ENCODE measurements at regions not wholly inside any gene's neighbourhood (a gene's known extent, or its start where the extent isn't known, plus 50 kb on each side); places are given as distances from the start of the nearest gene placed in this dataset.
"Not testable (repeated sequence)": the region's sequence is repeated elsewhere in the genome, so short reads cannot be mapped to it uniquely, and the experiment has no call there.

DNA sequence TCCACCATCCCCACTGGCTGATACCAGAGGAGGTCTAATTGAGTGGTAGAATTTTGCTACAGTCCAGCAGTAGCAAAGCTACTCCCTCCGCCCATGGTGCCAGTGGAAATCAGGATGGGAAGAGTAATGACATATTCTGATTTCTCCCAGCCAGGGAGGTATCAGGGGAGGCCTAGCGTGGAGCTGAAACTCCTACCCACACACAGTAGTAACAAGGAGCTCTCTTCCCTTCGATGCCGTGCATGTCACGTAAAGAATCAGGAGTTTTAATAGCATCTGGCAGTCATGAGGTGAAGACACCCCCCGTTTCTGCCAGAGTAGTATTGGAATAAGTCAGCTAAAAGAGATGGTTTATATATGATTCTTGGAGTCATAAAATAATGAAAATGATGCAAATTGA, 786.8 kb upstream of the DDX18 start:
- Mint-ChIP-seq H3K9me3 (peaks cover 42% of the 10 kb centered on the region), H3K36me3 (ENCODE audit: low read depth) (no peaks in the 10 kb centered on the region), H3K27me3 (no peaks in the 10 kb centered on the region), H3K4me3 (no peak overlapping the region), H3K27ac (no peak overlapping the region), H3K4me1 (ENCODE audit: low read depth) (no peaks in the 10 kb centered on the region)
- intact Hi-C loops (cut with micrococcal nuclease), result no loop called here

DNA sequence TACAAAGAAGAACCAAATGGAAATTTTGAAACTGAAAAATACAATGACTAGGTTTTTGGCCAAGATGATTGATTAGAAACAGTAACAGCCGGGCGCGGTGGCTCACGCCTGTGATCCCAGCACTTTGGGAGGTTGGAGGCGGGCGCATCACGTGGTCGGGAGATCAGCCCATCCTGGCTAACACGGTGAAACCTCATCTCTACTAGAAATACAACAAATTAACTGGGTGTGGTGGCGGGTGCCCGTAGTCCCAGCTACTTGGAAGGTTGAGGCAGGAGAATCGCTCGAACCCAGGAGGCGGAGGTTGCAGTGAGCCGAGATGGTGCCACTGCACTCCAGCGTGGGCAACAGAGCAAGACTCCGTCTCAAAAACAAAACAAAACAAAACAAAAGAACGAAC, 785.8 kb upstream of the DDX18 start:
- intact Hi-C loops (cut with micrococcal nuclease); H3K4me1 Mint-ChIP-seq (ENCODE audit: low read depth); H3K4me3 Mint-ChIP-seq; H3K27me3 Mint-ChIP-seq; H3K36me3 Mint-ChIP-seq (ENCODE audit: low read depth); H3K27ac Mint-ChIP-seq: not testable (repeated sequence)
- peaks cover 52% of the 10 kb centered on the region for H3K9me3 Mint-ChIP-seq

DNA sequence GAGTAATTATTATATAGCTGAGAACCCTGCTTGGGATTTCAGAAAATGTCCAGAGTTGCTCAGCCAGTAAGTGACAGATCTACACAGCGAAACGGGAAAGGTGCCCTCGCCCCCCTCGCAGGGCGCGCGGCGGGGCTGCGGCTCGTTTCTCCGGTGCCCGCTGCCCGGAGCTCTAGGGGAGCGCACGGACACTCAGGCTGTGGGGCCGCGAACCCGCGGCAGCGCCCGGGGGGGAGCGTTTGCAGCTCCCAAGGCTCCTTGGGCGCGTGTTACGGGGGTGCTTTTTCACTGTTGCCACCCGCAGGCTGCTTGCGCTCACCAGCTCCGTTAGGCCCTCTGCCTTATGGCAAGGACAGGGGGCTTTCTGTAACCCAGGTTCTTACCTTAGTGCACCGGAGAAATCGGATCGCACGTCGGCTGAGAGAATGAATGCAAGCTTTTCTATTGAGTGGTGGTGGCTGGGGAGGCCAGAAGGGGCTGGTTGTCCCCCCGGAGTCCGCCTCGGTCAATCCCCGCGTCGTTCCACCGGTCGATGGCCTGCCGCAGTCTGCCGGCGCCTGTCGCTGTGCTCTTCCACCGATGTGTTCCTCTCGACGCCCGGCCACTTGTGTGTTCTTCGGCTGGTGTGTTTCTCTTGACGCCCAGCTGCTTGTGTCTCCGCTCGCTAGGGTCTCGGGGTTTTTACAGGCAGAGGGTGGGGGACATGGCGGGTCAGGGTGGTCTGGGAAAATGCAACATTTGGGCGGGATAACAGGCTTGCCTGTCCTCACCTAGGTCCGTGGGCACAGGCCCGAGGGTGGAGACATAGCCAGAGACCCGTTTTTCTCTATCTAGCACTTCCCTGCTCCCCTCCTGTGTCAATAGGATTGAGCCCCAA, 758.8 kb upstream of the DDX18 start:
- intact Hi-C loops (cut with micrococcal nuclease), result no loop called here
- Mint-ChIP-seq H3K4me3 (no peak overlapping the region), H3K4me1 (ENCODE audit: low read depth) (no peaks in the 10 kb centered on the region), H3K27ac (no peak overlapping the region), H3K9me3 (peaks cover 35% of the 10 kb centered on the region), H3K27me3 (no peaks in the 10 kb centered on the region), H3K36me3 (ENCODE audit: low read depth) (no peaks in the 10 kb centered on the region)

GRCh38 chr2:117056376-117056748, 758.1 kb upstream of the DDX18 start:
- no peak overlapping the region for H3K27ac Mint-ChIP-seq
- peaks cover 35% of the 10 kb centered on the region for H3K9me3 Mint-ChIP-seq
- H3K4me1 Mint-ChIP-seq (ENCODE audit: low read depth), result no peaks in the 10 kb centered on the region
- no peaks in the 10 kb centered on the region for H3K27me3 Mint-ChIP-seq
- H3K4me3 Mint-ChIP-seq, result no peak overlapping the region
- no peaks in the 10 kb centered on the region for H3K36me3 Mint-ChIP-seq (ENCODE audit: low read depth)
- intact Hi-C loops (cut with micrococcal nuclease), result no loop called here

DNA sequence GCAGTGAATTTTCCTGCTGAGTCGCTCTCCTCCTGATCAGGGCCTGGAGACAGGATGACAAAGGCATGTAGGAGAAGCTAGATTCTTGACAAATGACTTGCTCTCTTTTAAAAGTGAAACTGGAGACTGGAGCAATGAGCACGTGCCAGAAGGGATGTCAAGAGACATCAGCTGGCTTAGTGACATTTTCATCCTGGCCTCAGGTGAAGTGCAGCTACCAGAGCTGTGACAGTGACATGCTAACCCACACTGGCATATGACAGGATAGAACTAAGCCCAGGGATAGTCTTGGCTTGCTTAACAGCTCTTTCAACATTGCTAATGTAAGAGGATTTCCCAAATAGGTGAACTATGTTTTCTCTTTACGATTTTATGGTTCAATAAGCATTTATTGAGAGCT, 757.5 kb upstream of the DDX18 start:
- intact Hi-C loops (cut with micrococcal nuclease), result no loop called here
- Mint-ChIP-seq H3K27me3 (no peaks in the 10 kb centered on the region), H3K4me3 (no peak overlapping the region), H3K27ac (no peak overlapping the region), H3K4me1 (ENCODE audit: low read depth) (no peaks in the 10 kb centered on the region), H3K36me3 (ENCODE audit: low read depth) (no peaks in the 10 kb centered on the region), H3K9me3 (peaks cover 35% of the 10 kb centered on the region)

DNA sequence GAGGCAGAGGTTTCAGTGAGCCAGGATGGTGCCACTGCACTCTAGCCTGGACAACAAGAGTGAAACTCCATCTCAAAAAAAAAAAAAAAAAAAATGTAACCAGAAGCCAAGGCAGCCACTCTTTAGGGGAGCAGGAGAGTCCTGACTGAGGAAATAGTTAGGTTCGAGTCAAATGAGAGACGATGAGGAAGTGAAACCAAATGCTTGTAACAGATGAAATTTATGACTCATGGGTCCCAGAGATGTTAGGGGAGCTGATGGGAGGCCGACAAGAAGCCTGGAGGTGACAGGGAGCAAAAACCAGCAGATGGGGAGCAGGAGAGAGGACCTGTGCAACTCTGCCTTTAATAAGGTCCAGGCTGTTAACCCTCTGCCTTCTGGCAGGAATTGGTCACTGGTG, 756.1 kb upstream of the DDX18 start:
- H3K27ac Mint-ChIP-seq, result no peak overlapping the region
- no peaks in the 10 kb centered on the region for H3K4me1 Mint-ChIP-seq (ENCODE audit: low read depth)
- intact Hi-C loops (cut with micrococcal nuclease), result no loop called here
- no peak overlapping the region for H3K4me3 Mint-ChIP-seq
- H3K36me3 Mint-ChIP-seq (ENCODE audit: low read depth), result no peaks in the 10 kb centered on the region
- H3K27me3 Mint-ChIP-seq, result no peaks in the 10 kb centered on the region
- H3K9me3 Mint-ChIP-seq, result peaks cover 35% of the 10 kb centered on the region

DNA sequence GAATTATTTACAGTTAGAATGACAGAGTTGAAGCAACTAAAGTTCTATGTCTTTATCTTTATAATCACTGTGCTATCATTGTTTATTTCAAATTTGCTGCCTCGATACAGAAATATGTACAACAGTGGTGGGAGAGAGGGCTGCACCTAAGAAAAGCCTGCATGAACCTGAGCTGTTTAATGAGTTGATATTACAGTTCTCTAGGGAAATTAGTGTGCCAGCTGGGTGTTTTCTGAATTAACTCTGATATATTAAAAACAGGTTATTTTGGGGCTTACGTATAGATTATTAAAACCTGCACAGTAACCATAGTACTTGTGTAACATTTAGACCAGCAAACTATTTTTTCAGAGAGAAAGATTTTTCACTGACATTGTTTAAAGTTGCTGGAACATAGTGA, 750.5 kb upstream of the DDX18 start:
- Mint-ChIP-seq H3K9me3 (peaks cover 9% of the 10 kb centered on the region), H3K4me1 (ENCODE audit: low read depth) (no peaks in the 10 kb centered on the region)
- intact Hi-C loops (cut with micrococcal nuclease), result no loop called here

DNA sequence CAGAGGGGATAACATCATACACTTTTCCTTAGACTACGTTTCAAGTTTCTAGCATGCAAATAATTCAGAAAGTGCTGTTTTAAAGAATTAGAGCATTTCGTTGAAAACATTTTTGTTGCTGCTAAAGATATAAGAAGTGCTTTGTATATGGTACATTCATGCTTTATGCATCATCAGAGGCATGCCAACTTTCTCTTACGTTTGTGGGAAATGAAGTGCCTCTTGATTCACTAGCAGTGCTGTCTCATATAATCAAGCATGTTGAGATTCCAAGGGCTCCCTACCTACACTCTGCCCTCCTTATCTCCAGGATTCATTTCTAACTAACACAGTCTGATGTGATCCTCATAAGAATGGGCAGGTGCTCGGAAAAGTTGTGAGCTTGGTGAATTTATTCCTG, 748.6 kb upstream of the DDX18 start:
- no peak overlapping the region for H3K4me3 Mint-ChIP-seq
- H3K27ac Mint-ChIP-seq, result no peak overlapping the region
- intact Hi-C loops (cut with micrococcal nuclease), result no loop called here
- no peaks in the 10 kb centered on the region for H3K36me3 Mint-ChIP-seq (ENCODE audit: low read depth)
- H3K4me1 Mint-ChIP-seq (ENCODE audit: low read depth), result no peaks in the 10 kb centered on the region
- peaks cover 16% of the 10 kb centered on the region for H3K9me3 Mint-ChIP-seq
- H3K27me3 Mint-ChIP-seq, result no peaks in the 10 kb centered on the region

More for the DNA sequence above, 750.5 kb upstream of the DDX18 start:
- Mint-ChIP-seq H3K27me3 (no peaks in the 10 kb centered on the region), H3K27ac (no peak overlapping the region), H3K36me3 (ENCODE audit: low read depth) (no peaks in the 10 kb centered on the region), H3K4me3 (no peak overlapping the region)

DNA sequence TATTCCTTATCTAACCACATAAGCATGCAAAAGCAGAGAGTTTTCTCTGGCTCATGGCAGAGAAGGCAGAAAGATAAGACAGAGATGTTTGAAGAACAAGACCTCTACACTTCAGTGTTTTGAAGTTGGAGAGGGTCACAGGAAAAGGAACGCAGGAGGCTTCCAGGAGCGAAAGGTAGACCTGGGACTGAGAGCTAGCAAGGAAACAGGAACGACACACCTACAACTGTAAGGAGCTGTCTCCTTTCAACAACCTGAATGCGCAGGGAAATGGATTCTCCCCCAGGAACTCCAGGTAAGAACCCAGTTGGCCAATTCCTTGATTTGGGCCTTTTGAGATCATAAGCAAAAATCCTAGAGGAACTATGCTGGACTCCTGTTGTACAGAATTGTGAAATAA, 746.6 kb upstream of the DDX18 start:
- no peak overlapping the region for H3K27ac Mint-ChIP-seq
- no peaks in the 10 kb centered on the region for H3K36me3 Mint-ChIP-seq (ENCODE audit: low read depth)
- H3K4me3 Mint-ChIP-seq, result no peak overlapping the region
- intact Hi-C loops (cut with micrococcal nuclease), result no loop called here
- H3K9me3 Mint-ChIP-seq, result peaks cover 17% of the 10 kb centered on the region
- H3K4me1 Mint-ChIP-seq (ENCODE audit: low read depth), result no peaks in the 10 kb centered on the region
- H3K27me3 Mint-ChIP-seq, result no peaks in the 10 kb centered on the region

DNA sequence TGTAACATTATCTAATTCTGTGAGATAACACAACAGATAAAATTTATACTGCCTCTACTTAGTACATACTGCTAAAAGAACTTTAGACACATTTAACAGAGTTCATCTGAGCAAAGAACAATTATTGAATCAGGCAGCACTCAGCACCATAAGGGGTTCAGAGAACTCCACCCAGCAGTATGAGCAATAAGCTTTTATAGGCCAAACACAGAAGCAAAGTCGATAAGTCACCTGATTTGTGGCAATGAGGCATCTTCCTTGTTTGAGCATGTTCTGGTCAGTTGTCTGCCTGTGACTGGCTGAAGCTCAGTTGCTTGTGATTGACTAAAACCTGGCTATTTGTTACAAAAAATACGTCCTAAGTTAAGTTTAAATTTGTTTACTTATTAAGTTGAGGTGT, 746.1 kb upstream of the DDX18 start:
- Mint-ChIP-seq H3K4me3 (no peak overlapping the region), H3K4me1 (ENCODE audit: low read depth) (no peaks in the 10 kb centered on the region), H3K27ac (no peak overlapping the region), H3K9me3 (peaks cover 17% of the 10 kb centered on the region), H3K27me3 (no peaks in the 10 kb centered on the region), H3K36me3 (ENCODE audit: low read depth) (no peaks in the 10 kb centered on the region)
- intact Hi-C loops (cut with micrococcal nuclease), result no loop called here

- H3K9me3 Mint-ChIP-seq, result peaks cover 16% of the 10 kb centered on the region
- no peak overlapping the region for H3K27ac Mint-ChIP-seq
- intact Hi-C loops (cut with micrococcal nuclease), result no loop called here
- H3K4me3 Mint-ChIP-seq, result no peak overlapping the region
- no peaks in the 10 kb centered on the region for H3K27me3 Mint-ChIP-seq
- H3K4me1 Mint-ChIP-seq (ENCODE audit: low read depth), result no peaks in the 10 kb centered on the region
- no peaks in the 10 kb centered on the region for H3K36me3 Mint-ChIP-seq (ENCODE audit: low read depth)
Observed at GRCh38 chr2:117071556-117072102, 742.9 kb upstream of the DDX18 start.

- H3K4me3 Mint-ChIP-seq, result no peak overlapping the region
Observed at GRCh38 chr2:117074756-117075155, 739.7 kb upstream of the DDX18 start.

GRCh38 chr2:117085256-117085655, 729.2 kb upstream of the DDX18 start:
- H3K36me3 Mint-ChIP-seq (ENCODE audit: low read depth), result no peaks in the 10 kb centered on the region
- no peaks in the 10 kb centered on the region for H3K9me3 Mint-ChIP-seq
- intact Hi-C loops (cut with micrococcal nuclease), result no loop called here
- no peak overlapping the region for H3K27ac Mint-ChIP-seq
- no peaks in the 10 kb centered on the region for H3K27me3 Mint-ChIP-seq
- no peaks in the 10 kb centered on the region for H3K4me1 Mint-ChIP-seq (ENCODE audit: low read depth)
- no peak overlapping the region for H3K4me3 Mint-ChIP-seq

More at GRCh38 chr2:117074756-117075155, 739.7 kb upstream of the DDX18 start:
- Mint-ChIP-seq H3K9me3 (peaks cover 18% of the 10 kb centered on the region), H3K27ac (no peak overlapping the region), H3K4me1 (ENCODE audit: low read depth) (no peaks in the 10 kb centered on the region), H3K27me3 (no peaks in the 10 kb centered on the region), H3K36me3 (ENCODE audit: low read depth) (no peaks in the 10 kb centered on the region)
- intact Hi-C loops (cut with micrococcal nuclease), result no loop called here

GRCh38 chr2:117085737-117086136, 728.8 kb upstream of the DDX18 start:
- no peaks in the 10 kb centered on the region for H3K27me3 Mint-ChIP-seq
- H3K27ac Mint-ChIP-seq, result no peak overlapping the region
- H3K4me1 Mint-ChIP-seq (ENCODE audit: low read depth), result no peaks in the 10 kb centered on the region
- no peaks in the 10 kb centered on the region for H3K36me3 Mint-ChIP-seq (ENCODE audit: low read depth)
- H3K9me3 Mint-ChIP-seq, result no peaks in the 10 kb centered on the region
- intact Hi-C loops (cut with micrococcal nuclease), result no loop called here
- H3K4me3 Mint-ChIP-seq, result no peak overlapping the region

Data from dendritic cell treated with granulocyte-macrophage colony-stimulating factor and Interleukin-4, amounts not matched to agents 40 ng/mL and 50 ng/mL, for 4 days (primary cell).